RWPE1 (cell line): ENCODE measurements at regions not wholly inside any gene's neighbourhood (a gene's known extent, or its start where the extent isn't known, plus 50 kb on each side); places are given as distances from the start of the nearest gene placed in this dataset.
A peak's percentile ranks its signal among the peaks of the same experiment; 100 is the strongest.

Experiments
- CTCF ChIA-PET: fragments of 350-600 bp; sonication (Branson Sonifier 250); formaldehyde crosslinking; extraction: SDS; loops from one replicate; lab custom pipeline; 2021; lab: Yijun Ruan, JAX
- POLR2A ChIA-PET: fragments of 400-600 bp; formaldehyde crosslinking; extraction: SDS; loops from one replicate; lab custom pipeline; 2020; ENCODE audit warnings: antibody characterized with exemption; ENCODE audit not compliant: low non-redundant PET; lab: Yijun Ruan, JAX
- DNase-seq: peaks from one replicate; pipeline ENCODE4 v3.0.0; 2012; ENCODE audit warnings: low spot score
- H3K27ac ChIP-seq: fragments of 450-650 bp; 2 replicates; pipeline ENCODE4 v1.5.1; 2017
- CTCF ChIP-seq: fragments of 450-650 bp; conservative IDR thresholded peaks from 2 replicates; pipeline ENCODE4 v1.5.1; 2017; ENCODE audit warnings: low read depth, mild to moderate bottlenecking

GRCh38 chr1:90850898-90851710, 134.0 kb upstream of the BARHL2 start:
- peak; percentile 79 for DNase-seq
- POLR2A ChIA-PET: no interaction called here
- peak; percentile 87 for TF ChIP-seq CTCF
- H3K27ac ChIP-seq: no peak overlapping the region
- CTCF ChIA-PET: interaction anchor here (0.6 to 1.2 kb wide), 3 partner anchors 13 to 131 kb away, joined by 3 read pairs; no protein-coding TSS in a partner anchor

GRCh38 chr1:90850181-90850897, 133.2 kb upstream of the BARHL2 start:
- no peak for DNase-seq
- ChIA-PET POLR2A (no interaction called here), CTCF (interaction anchor here (1.1 to 1.2 kb wide), 2 partner anchors 129 to 130 kb away, joined by 3 read pairs; no protein-coding TSS in a partner anchor)
- TF ChIP-seq CTCF: no peak
- H3K27ac ChIP-seq: no peak overlapping the region

GRCh38 chr1:90841473-90841872, 124.4 kb upstream of the BARHL2 start:
- no peak for TF ChIP-seq CTCF
- H3K27ac ChIP-seq: no peak overlapping the region
- no peak for DNase-seq
- POLR2A ChIA-PET: interaction anchor here (0.6 kb wide), 1 partner anchor 938 kb away, joined by 3 read pairs; no protein-coding TSS in a partner anchor
- CTCF ChIA-PET: no interaction called here

- no peak for DNase-seq
- CTCF ChIA-PET: no interaction called here
- POLR2A ChIA-PET: no interaction called here
- H3K27ac ChIP-seq: no peak overlapping the region
- no peak for TF ChIP-seq CTCF
Measured at GRCh38 chr1:90840352-90840751, 123.2 kb upstream of the BARHL2 start.

- no peak for DNase-seq
- H3K27ac ChIP-seq: no peak overlapping the region
- ChIA-PET CTCF (no interaction called here), POLR2A (no interaction called here)
- TF ChIP-seq CTCF: no peak
Measured at GRCh38 chr1:90839323-90839722, 122.2 kb upstream of the BARHL2 start.

GRCh38 chr1:90838720-90839119, 121.6 kb upstream of the BARHL2 start:
- no peak for DNase-seq
- TF ChIP-seq CTCF: no peak
- H3K27ac ChIP-seq: no peak overlapping the region
- POLR2A ChIA-PET: no interaction called here
- CTCF ChIA-PET: interaction anchor here (0.6 kb wide), 2 partner anchors 13 to 114 kb away, joined by 3 read pairs; no protein-coding TSS in a partner anchor
